Body of pancreas (tissue), 4 donors: ENCODE measurements at regions not wholly inside any gene's neighbourhood (a gene's known extent, or its start where the extent isn't known, plus 50 kb on each side); places are given as distances from the start of the nearest gene placed in this dataset.
"Not testable (repeated sequence)": the region's sequence is repeated elsewhere in the genome, so short reads cannot be mapped to it uniquely, and the experiment has no call there.

ENCODE experiments used
- ATAC-seq: fragments of 150-250 bp; one replicate; pipeline ENCODE4 v1.9.1; 2016
- DNase-seq, 4 donors: peaks; one replicate each; pipeline ENCODE4 v3.0.0-alpha.2; 2019
- H3K27ac ChIP-seq, 4 donors: fragments of 200-600 bp; sonication (generic); 1 replicate in 3 of 4; 2 replicates in 1 of 4; pipeline versions ENCODE4 v1.5.1 to v1.6.1; 2016 to 2019; ENCODE audit warnings: mild to moderate bottlenecking in 1 of 4, mixed read lengths in 1 of 4, moderate library complexity in 1 of 4
- H3K27me3 ChIP-seq, 2 donors: fragments of 200-600 bp; sonication (generic); one replicate each; pipeline ENCODE4 v1.6.0; 2016; ENCODE audit warnings: mild to moderate bottlenecking in 1 of 2
- H3K36me3 ChIP-seq, 2 donors: fragments of 200-600 bp; sonication (generic); replicated peaks in 1 of 2; 2 replicates each; pipeline ENCODE4 v1.5.1; 2016; ENCODE audit warnings: low read depth in 2 of 2; ENCODE audit not compliant: insufficient read depth in 1 of 2
- H3K4me1 ChIP-seq: fragments of 200-600 bp; sonication (generic); one replicate; pipeline ENCODE4 v1.6.0; 2016
- H3K4me3 ChIP-seq, 2 donors: fragments of 200-600 bp; sonication (generic); 1 replicate in 1 of 2; 2 replicates in 1 of 2; pipeline ENCODE4 v1.5.1; 2016 to 2019
- H3K9me3 ChIP-seq, 3 donors: fragments of 200-600 bp; sonication (generic); 1 replicate in 2 of 3; 2 replicates in 1 of 3; pipeline ENCODE4 v1.5.1; 2016
- CTCF ChIP-seq, 7 experiments: fragments of 450-650 bp in 4 of 7; fragments of 200-600 bp in 3 of 7; sonication (generic) in 3 of 7; IDR thresholded peaks; one replicate each; pipeline ENCODE4 v1.5.1; 2016 to 2019; ENCODE audit warnings: antibody characterized with exemption in 7 of 7
- POLR2A ChIP-seq, 3 donors: fragments of 450-650 bp; IDR thresholded peaks; one replicate each; pipeline ENCODE4 v1.6.1; 2016; ENCODE audit warnings: antibody characterized with exemption in 3 of 3, mild to moderate bottlenecking in 2 of 3
- WGBS, 2 donors: methylation state at CpG; one replicate each; pipeline ENCODE4 v1.1.5; 2017; 5-methylcytosine and 5-hydroxymethylcytosine counted together
- intact Hi-C: fragments of 100-400 bp; cut with DNase I; formaldehyde crosslinking; loops from one replicate; pipeline ENCODE4 v1.15.1; 2023

GRCh38 chr2:182548031-182548950 lies 121.5 kb upstream of the PDE1A start:
- no peaks in the 10 kb centered on the region for H3K9me3 ChIP-seq
- ATAC-seq (no peak), DNase-seq (no peak)
- no peaks in the 10 kb centered on the region for H3K36me3 ChIP-seq
- WGBS, 2 donors, result 69 to 74% methylated on average over 7 of the region's 7 CpGs
- no peak overlapping the region for H3K4me3 ChIP-seq
- intact Hi-C loops, result no loop called here
- no peak overlapping the region for H3K27ac ChIP-seq
- TF ChIP-seq CTCF (IDR thresholded peaks at IDR 0.05) (no peak), POLR2A (IDR thresholded peaks at IDR 0.05) (no peak)
- H3K4me1 ChIP-seq, result no peaks in the 10 kb centered on the region
- no peaks in the 10 kb centered on the region for H3K27me3 ChIP-seq

DNA sequence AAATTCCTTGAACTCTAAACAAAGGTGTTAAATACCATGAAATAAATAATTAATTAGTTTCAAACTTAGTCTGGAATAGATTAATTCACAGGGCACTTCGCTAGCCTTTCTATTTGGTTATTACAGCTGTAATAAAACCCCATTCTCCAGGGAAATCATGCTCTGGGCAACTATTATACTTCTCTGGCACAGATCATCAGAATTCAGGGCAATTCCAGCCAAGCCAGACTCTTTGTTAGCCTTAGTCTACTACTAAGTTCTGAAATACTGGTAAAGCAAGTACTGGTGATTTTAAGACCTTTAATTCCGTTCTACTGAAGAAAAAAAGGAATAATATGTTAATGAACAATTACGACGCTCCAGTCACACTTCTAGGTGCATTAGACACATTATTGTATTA lies 123.4 kb upstream of the PDE1A start:
- intact Hi-C loops, result no loop called here
- Histone ChIP-seq H3K4me3 (no peak overlapping the region), H3K4me1 (no peaks in the 10 kb centered on the region), H3K27ac (no peak overlapping the region), H3K36me3 (no peaks in the 10 kb centered on the region), H3K27me3 (no peaks in the 10 kb centered on the region), H3K9me3 (no peaks in the 10 kb centered on the region)
- 81 to 88% methylated on average over 4 of the region's 4 CpGs for WGBS, 2 donors
- no peak for ATAC-seq
- TF ChIP-seq CTCF (IDR thresholded peaks at IDR 0.05) (no peak), POLR2A (IDR thresholded peaks at IDR 0.05) (no peak)
- DNase-seq, result no peak

- H3K27me3 ChIP-seq, H3K27ac ChIP-seq, ATAC-seq, H3K9me3 ChIP-seq, H3K36me3 ChIP-seq, H3K4me1 ChIP-seq, DNase-seq, H3K4me3 ChIP-seq, intact Hi-C loops: not testable (repeated sequence)
- WGBS, 2 donors, result 88 to 93% methylated on average over 5 of the region's 5 CpGs
These were observed 125.4 kb upstream of the PDE1A start for GRCh38 chr2:182552232-182552631.

DNA sequence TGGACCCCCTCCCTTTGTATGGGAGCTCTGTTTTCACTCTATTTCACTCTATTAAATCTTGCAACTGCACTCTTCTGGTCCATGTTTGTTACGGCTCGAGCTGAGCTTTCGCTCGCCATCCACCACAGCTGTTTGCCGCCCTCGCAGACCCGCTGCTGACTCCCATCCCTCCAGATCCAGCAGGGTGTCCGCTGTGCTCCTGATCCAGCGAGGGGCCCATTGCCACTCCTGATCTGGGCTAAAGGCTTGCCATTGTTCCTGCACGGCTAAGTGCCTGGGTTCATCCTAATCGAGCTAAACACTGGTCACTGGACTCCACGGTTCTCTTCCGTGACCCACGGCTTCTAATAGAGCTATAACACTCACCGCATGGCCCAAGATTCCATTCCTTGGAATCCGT lies 125.9 kb upstream of the PDE1A start:
- H3K27ac ChIP-seq, H3K36me3 ChIP-seq, ATAC-seq, H3K27me3 ChIP-seq, DNase-seq, H3K4me1 ChIP-seq, H3K4me3 ChIP-seq, intact Hi-C loops, H3K9me3 ChIP-seq: not testable (repeated sequence)
- 93 to 95% methylated on average over 16 of the region's 16 CpGs for WGBS, 2 donors

- 41 to 56% methylated on average over 2 of the region's 2 CpGs for WGBS, 2 donors
These were observed 126.6 kb upstream of the PDE1A start for GRCh38 chr2:182553483-182553882.

More at GRCh38 chr2:182553483-182553882, 126.6 kb upstream of the PDE1A start:
- no peak for DNase-seq
- H3K36me3 ChIP-seq, result no peaks in the 10 kb centered on the region
- no peaks in the 10 kb centered on the region for H3K9me3 ChIP-seq
- H3K4me3 ChIP-seq, result no peak overlapping the region
- H3K4me1 ChIP-seq, result no peaks in the 10 kb centered on the region
- no peak overlapping the region for H3K27ac ChIP-seq
- intact Hi-C loops, result no loop called here
- no peaks in the 10 kb centered on the region for H3K27me3 ChIP-seq
- no peak for TF ChIP-seq POLR2A (IDR thresholded peaks at IDR 0.05)
- no peak for TF ChIP-seq CTCF (IDR thresholded peaks at IDR 0.05)
- no peak for ATAC-seq
